Body of pancreas (tissue), 4 donors: ENCODE measurements at regions not wholly inside any gene's neighbourhood (a gene's known extent, or its start where the extent isn't known, plus 50 kb on each side); places are given as distances from the start of the nearest gene placed in this dataset.

Experiments used
- CTCF ChIP-seq, 7 experiments: fragments of 450-650 bp in 4 of 7; fragments of 200-600 bp in 3 of 7; sonication (generic) in 3 of 7; IDR thresholded peaks; one replicate each; pipeline ENCODE4 v1.5.1; 2016 to 2019; ENCODE audit warnings: antibody characterized with exemption in 7 of 7
- POLR2A ChIP-seq, 3 donors: fragments of 450-650 bp; IDR thresholded peaks; one replicate each; pipeline ENCODE4 v1.6.1; 2016; ENCODE audit warnings: antibody characterized with exemption in 3 of 3, mild to moderate bottlenecking in 2 of 3

- no peak for TF ChIP-seq CTCF (IDR thresholded peaks at IDR 0.05)
- TF ChIP-seq POLR2A (IDR thresholded peaks at IDR 0.05), result no peak
Observed at GRCh38 chr18:42544901-42545300, 570.6 kb downstream of the RIT2 start.
